GM21619 (cell line): ENCODE measurements at regions not wholly inside any gene's neighbourhood (a gene's known extent, or its start where the extent isn't known, plus 50 kb on each side); places are given as distances from the start of the nearest gene placed in this dataset.
"Not testable (repeated sequence)": the region's sequence is repeated elsewhere in the genome, so short reads cannot be mapped to it uniquely, and the experiment has no call there.

ENCODE experiments used
- ATAC-seq: cut with Tn5 transposase; IDR thresholded peaks from one replicate; pipeline ENCODE4 v1.9.1; 2021; ENCODE audit not compliant: unreplicated experiment

DNA sequence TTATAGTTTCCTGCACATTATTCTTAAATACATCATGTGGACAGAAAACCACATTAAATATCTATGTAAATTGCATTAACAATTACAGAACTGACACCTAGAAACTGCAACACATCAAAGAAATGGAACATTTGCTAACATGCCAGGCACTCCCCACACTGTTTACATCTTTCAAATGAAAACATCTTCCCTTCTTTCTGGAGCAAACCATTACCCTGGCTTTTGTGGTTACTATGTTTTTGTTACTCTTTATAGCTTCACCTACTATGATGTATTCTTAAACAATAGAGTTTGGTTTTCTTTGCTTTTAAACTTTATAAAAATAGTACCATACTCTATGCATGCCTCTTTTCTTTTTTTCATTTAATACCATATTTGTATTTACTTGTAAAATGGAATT lies 1894.5 kb upstream of the CELF4 start:
- ATAC-seq: no peak

- no peak for ATAC-seq
Measured at GRCh38 chr18:39455285-39455684, 1889.7 kb upstream of the CELF4 start.

DNA sequence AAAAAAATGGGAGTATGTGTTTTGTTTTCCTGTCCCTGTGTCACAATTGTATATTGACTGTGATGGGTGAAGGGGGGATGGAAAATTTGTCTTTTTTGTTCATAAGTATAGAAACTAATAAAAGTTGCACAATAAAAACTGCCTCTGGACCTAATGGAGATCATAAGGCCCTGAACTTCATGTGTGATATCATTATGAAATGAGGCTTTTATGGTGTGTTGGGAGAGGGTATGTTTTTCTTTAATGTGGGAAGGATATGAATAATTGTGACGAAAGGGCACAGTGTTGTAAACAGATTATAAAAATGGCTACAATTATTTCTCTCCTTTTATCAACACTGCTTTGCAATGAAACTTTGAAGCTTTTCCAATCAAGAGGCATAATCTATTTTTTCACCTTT lies 1889.3 kb upstream of the CELF4 start:
- ATAC-seq: no peak

DNA sequence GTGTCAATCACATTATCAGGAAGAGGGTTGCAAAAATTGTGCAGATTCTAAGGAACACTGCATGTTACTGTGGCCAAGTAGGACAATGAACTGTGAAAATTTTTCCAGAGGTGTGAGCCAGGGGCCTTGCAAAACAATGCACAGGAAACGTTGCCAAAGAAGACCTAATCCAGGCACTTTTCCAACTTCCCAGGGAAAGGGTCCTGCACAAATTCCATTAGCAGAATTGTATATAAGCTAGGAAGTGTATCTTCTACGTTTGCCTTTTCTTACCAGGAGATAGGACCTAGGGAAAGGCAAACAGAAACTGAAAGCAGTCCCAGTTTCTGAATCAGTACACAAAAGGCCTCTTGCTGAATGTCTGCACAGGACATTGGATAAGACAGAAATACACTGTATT lies 1888.3 kb upstream of the CELF4 start:
- ATAC-seq: no peak

GRCh38 chr18:39453356-39453755 lies 1887.8 kb upstream of the CELF4 start:
- ATAC-seq: no peak

- no peak for ATAC-seq
Measured at GRCh38 chr18:39450958-39451357, 1885.4 kb upstream of the CELF4 start.

DNA sequence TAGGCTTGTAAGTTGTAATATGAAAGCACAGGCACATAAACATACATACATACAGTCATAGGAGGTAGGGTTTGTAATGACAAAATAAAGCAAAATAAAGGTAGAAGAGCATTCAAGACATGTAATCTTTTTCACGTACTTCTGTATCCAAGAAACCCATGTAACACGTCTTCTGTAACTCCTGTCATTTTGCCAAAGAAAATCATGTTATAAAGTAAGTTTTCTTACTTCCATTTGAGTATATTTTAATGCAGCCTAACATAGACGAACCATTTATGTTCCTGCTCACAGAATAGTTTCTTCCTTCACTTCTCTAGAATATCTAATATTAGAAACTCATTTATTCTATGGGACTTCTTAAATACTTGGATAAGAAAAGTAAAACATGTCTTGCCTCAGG lies 1884.0 kb upstream of the CELF4 start:
- no peak for ATAC-seq

GRCh38 chr18:39448942-39449341 lies 1883.3 kb upstream of the CELF4 start:
- ATAC-seq: no peak

DNA sequence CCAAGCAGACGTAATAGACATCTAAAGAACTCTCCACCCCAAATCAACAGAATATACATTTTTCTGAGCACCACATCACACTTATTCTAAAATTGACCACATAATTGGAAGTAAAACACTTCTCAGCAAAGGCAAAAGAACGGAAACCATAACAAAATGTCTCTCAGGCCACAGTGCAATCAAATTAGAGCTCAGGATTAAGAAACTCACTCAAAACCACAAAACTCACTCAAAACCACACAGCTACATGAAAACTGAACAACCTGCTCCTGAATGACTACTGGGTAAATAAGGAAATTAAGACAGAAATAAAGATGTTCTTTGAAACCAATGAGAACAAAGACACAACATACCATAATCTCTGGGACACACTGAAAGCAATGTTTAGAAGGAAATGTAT lies 1879.4 kb upstream of the CELF4 start:
- not testable (repeated sequence) for ATAC-seq

DNA sequence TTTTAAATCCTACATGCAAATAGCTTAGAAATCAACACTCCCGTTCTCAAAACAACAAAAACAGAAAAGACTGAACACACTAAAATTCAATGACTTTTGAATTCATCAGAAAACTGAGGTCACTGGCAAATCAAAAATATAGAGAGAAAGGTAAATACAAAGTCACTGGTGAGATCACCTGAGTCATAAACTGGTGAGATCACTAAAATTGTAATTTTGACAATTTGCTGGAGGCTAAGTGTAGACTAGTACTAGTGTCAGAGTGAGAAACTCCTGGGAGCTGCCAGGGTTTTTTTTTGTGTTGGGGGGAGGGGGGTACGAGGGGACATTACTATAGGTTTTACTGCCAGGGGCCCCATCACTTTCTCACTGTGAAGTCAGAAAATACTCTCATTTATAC lies 1876.0 kb upstream of the CELF4 start:
- ATAC-seq: no peak

GRCh38 chr18:39435996-39436395 lies 1870.4 kb upstream of the CELF4 start:
- no peak for ATAC-seq

DNA sequence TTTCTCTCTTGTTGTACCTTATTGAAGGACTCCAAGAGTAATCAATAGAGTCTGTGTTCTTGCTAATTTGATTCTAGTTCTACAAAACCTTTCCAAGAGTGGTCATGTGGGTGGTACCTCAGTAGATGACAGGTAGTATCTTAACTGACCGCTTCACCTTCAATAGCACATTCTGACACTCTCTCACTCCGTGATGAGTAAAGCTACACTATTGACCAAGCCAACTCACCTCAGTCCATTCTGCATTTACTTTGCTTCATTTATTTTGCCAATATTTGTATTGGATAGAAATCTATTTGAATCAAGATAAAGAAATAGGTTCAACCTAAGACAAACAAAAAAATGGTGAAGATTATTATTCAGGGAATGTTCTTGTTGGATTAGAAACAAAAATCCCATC lies 1869.6 kb upstream of the CELF4 start:
- ATAC-seq: no peak

DNA sequence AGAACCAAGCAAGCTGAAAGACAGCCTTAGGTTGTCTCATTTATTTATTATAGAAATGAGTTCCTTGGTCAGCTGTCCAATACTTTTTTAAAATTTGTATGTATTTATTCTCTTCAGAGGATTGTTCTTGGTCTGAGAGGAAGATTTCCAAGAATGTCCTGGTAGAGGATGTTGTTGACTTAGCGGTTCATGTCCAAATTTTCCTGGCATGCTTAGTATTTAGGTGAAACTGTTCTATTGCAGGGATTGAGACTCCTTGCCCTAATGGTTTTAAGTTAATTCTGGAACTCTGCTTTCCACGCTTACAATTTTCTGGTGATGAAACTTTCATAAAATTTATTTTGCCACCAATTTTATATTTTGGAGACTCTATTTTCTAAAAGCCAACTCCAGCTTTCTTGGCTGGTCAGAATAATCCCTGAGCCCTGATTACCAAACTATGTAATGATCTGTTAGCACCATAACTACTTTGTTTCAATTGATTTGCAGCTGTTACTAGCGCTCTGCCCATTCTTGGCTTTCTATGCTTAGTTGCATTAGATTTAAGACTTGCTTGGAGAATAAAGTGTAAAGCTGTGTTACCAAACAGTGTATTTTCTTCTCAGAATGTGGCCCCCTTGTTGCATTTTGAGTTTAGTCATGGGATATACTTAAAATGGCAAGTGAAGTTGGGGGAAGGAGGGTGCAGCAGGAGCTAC lies 1868.8 kb upstream of the CELF4 start:
- no peak for ATAC-seq

DNA sequence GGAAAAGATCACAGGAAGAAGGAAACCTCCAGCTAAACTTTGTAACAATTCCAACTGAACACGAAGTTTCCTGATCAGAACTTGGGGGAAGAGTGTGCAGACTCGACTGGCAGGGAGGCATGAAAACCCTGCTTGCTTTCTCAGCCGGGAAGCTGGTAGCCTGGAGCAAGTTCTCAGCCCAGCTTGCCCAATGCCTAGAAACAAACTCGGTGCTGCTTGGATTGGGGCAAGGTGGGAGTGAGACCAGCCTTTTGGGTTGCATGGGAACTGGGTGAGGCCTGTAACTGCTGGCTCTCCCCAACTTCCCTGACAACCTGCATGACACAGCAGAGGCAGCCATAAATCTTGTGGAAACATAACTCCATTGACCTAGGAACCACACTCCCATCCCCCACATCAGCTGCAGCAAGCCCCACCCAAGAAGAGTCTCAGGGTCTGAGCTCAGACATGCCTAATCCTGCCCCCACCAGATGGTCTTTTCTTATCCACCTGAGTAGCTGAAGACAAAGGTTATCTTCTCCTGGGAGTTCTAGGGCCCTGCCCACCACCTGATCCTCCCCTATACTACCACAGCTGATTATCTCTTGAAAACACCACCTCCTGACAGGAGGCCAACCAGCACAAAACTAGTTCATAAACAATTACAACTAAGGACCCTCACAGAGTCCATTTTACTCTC lies 1859.7 kb upstream of the CELF4 start:
- ATAC-seq: no peak

DNA sequence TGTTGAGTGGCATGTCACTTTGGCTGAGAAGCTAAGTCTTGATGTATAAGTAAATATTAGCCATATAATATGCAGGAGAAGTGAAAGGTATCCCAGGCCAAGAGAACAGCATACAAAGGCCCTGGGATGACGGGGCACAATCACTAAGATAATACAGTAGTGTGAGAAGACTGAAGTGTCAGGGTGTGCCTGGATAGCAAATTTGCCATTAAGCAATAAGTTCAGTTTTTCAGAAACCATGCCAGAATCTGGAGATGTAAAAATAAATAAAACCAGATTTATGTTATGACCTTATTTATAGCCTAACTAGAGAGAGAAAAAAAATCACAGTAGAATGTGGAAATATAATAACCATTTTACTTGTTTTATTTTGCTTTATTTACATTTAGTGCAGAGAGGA lies 1858.7 kb upstream of the CELF4 start:
- ATAC-seq: no peak

DNA sequence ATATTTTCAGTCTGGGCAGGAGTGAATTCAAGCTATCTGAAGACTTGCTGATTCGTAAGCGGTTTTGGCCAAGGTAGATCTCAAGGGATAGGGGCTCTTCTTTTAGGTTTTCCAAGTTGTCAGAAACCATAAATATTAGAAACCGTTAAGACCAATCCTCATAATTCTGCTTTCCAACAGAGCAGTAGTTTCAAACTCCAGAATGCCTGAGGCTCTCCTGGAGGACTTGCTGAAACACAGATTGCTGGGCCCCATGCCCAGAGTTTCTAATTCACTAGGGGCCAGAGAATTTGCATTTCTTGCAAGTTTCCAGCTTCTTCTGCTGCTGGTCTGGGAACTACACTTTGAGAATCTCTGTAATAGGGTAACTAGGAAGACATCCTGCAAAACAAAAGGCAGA lies 1855.7 kb upstream of the CELF4 start:
- ATAC-seq: no peak

- no peak for ATAC-seq
Measured at GRCh38 chr18:39419315-39419714, 1853.7 kb upstream of the CELF4 start.

- ATAC-seq: no peak
Measured at GRCh38 chr18:39415471-39415870, 1849.9 kb upstream of the CELF4 start.

- ATAC-seq: no peak
Measured at GRCh38 chr18:39414009-39414700, 1848.6 kb upstream of the CELF4 start.

DNA sequence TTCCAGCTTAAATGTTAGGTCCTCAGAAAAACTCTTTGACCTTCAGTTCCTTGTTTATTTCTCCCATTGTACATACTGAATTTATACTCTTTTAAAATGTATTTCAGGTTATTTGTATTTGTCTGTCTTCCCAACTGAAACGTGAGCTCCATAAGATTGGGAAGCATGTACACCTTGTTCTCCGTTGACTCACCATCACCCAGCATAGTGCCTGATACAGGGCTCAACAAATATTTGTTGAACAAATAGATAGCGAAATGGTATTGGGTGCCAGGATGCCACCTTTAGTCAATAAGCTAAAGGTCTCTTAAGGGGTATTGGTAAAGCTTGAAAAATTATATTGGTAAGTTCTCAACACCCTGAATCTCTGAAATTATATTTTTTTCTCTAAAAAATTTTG lies 1841.3 kb upstream of the CELF4 start:
- no peak for ATAC-seq

DNA sequence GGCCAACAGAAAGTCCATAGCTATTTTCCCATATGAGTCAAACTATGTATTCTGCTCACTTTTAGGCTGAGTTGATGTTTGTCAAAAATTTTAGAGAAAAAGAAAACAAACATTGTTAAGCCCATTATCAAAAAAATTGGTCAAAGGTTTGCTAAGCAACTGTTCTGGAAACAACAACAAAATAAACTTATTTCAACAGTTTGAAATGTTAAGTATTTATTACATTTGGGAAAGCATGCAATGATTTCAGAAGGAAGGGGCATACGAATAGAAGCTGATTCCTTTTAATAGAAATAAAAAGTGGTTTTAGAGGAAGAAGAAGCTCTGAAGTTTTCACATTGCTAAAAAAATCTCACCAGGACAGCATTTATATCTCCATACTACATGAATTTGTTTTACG lies 1837.5 kb upstream of the CELF4 start:
- ATAC-seq: no peak

DNA sequence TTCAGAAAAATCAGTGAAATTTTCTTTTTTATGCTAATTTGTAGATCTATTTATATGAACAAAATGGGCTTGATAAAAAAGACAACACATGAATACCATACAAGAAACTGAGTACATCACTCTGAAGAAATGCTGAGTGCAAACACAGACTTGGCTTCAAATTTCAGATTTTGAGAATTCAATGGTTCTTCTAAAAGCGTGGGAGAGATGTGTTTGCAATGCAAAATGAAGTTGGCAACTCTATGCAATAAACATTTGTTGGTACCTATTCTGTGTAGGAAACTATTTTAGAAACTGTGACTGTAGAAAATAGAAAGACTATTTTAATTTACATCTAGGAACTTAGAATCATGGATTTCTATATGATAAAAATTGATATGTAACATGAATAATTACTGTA lies 1834.1 kb upstream of the CELF4 start:
- ATAC-seq: no peak
